GM10248 (cell line): ENCODE measurements at regions not wholly inside any gene's neighbourhood (a gene's known extent, or its start where the extent isn't known, plus 50 kb on each side); places are given as distances from the start of the nearest gene placed in this dataset.
"Not testable (repeated sequence)": the region's sequence is repeated elsewhere in the genome, so short reads cannot be mapped to it uniquely, and the experiment has no call there.

Experiments used
- CTCF ChIA-PET: fragments of 300-600 bp; sonication (Branson Sonifier 250); formaldehyde crosslinking; extraction: SDS; loops from one replicate; lab custom pipeline; 2021; ENCODE audit warnings: antibody characterized with exemption; lab: Yijun Ruan, JAX
- POLR2A ChIA-PET: fragments of 350-650 bp; sonication (Branson Sonifier 250); formaldehyde crosslinking; extraction: SDS; loops from one replicate; lab custom pipeline; 2020; ENCODE audit warnings: antibody characterized with exemption; lab: Yijun Ruan, JAX
- DNase-seq: peaks from one replicate; pipeline ENCODE4 v3.0.0; 2012; ENCODE audit errors: extremely low spot score
- CTCF ChIP-seq: IDR thresholded peaks from 2 replicates; pipeline ENCODE4 v1.5.1; 2012; ENCODE audit warnings: mild to moderate bottlenecking, low read depth; ENCODE audit errors: extremely low read depth, missing control alignments, control extremely low read depth

- no peak for DNase-seq
- TF ChIP-seq CTCF, result no peak
- ChIA-PET CTCF (no interaction called here), POLR2A (no interaction called here)
These were observed 119.3 kb upstream of the NR3C2 start for GRCh38 chr4:148561467-148561866.

GRCh38 chr4:148557793-148558192, 115.6 kb upstream of the NR3C2 start:
- no peak for TF ChIP-seq CTCF
- no peak for DNase-seq
- ChIA-PET CTCF (no interaction called here), POLR2A (no interaction called here)

GRCh38 chr4:148550788-148551187, 108.6 kb upstream of the NR3C2 start:
- ChIA-PET POLR2A (no interaction called here), CTCF (interaction anchor here (0.6 kb wide), 1 partner anchor 23 kb away, joined by 3 read pairs; no protein-coding TSS in a partner anchor)
- no peak for DNase-seq
- no peak for TF ChIP-seq CTCF

- CTCF ChIA-PET, result interaction anchor here (1.2 kb wide), 1 partner anchor 12 kb away, joined by 3 read pairs; no protein-coding TSS in a partner anchor
- POLR2A ChIA-PET, result no interaction called here
- no peak for TF ChIP-seq CTCF
- no peak for DNase-seq
These were observed 100.9 kb upstream of the NR3C2 start for GRCh38 chr4:148542922-148543623.

- ChIA-PET CTCF (no interaction called here), POLR2A (no interaction called here)
- no peak for TF ChIP-seq CTCF
These were observed 98.6 kb upstream of the NR3C2 start for GRCh38 chr4:148540622-148541326.

GRCh38 chr4:148539387-148539786, 97.2 kb upstream of the NR3C2 start:
- no peak for TF ChIP-seq CTCF
- ChIA-PET POLR2A (no interaction called here), CTCF (no interaction called here)
- no peak for DNase-seq

More at GRCh38 chr4:148540622-148541326, 98.6 kb upstream of the NR3C2 start:
- no peak for DNase-seq

- DNase-seq, POLR2A ChIA-PET: not testable (repeated sequence)
- CTCF ChIA-PET, result interaction anchor here (1.5 kb wide), 1 partner anchor 12 kb away, joined by 3 read pairs; no protein-coding TSS in a partner anchor
These were observed 91.6 kb upstream of the NR3C2 start for GRCh38 chr4:148533851-148534250.
